NCI-H748 (cell line): ENCODE measurements at regions not wholly inside any gene's neighbourhood (a gene's known extent, or its start where the extent isn't known, plus 50 kb on each side); places are given as distances from the start of the nearest gene placed in this dataset.

Experiments used
- DNase-seq: peaks from one replicate; lab custom pipeline; 2025; ENCODE audit not compliant: unreplicated experiment; lab: John Stamatoyannopoulos, UW

- DNase-seq, result no peak
These were observed 132.8 kb upstream of the TCERG1L start for GRCh38 chr10:131444286-131444685.

- no peak for DNase-seq
These were observed 133.4 kb upstream of the TCERG1L start for GRCh38 chr10:131444862-131445461.

GRCh38 chr10:131445623-131446022, 134.1 kb upstream of the TCERG1L start:
- no peak for DNase-seq

GRCh38 chr10:131446171-131446570, 134.7 kb upstream of the TCERG1L start:
- no peak for DNase-seq

GRCh38 chr10:131448171-131448570, 136.7 kb upstream of the TCERG1L start:
- no peak for DNase-seq

GRCh38 chr10:131448883-131449282, 137.4 kb upstream of the TCERG1L start:
- DNase-seq, result no peak

GRCh38 chr10:131450216-131450765, 138.8 kb upstream of the TCERG1L start:
- DNase-seq, result no peak

- DNase-seq, result no peak
These were observed 140.0 kb upstream of the TCERG1L start for GRCh38 chr10:131451407-131452015.

GRCh38 chr10:131452926-131453720, 141.6 kb upstream of the TCERG1L start:
- DNase-seq, result no peak

- DNase-seq, result peak; percentile 19
These were observed 142.5 kb upstream of the TCERG1L start for GRCh38 chr10:131453721-131454634.

- no peak for DNase-seq
These were observed 144.9 kb upstream of the TCERG1L start for GRCh38 chr10:131456411-131456810.

GRCh38 chr10:131461093-131461492, 149.6 kb upstream of the TCERG1L start:
- DNase-seq, result no peak

- no peak for DNase-seq
These were observed 153.3 kb upstream of the TCERG1L start for GRCh38 chr10:131464789-131465188.

GRCh38 chr10:131469551-131469950, 158.0 kb upstream of the TCERG1L start:
- no peak for DNase-seq

GRCh38 chr10:131473645-131474044, 162.1 kb upstream of the TCERG1L start:
- DNase-seq, result no peak

GRCh38 chr10:131474416-131474815, 162.9 kb upstream of the TCERG1L start:
- no peak for DNase-seq

GRCh38 chr10:131475043-131475442, 163.5 kb upstream of the TCERG1L start:
- DNase-seq, result no peak

GRCh38 chr10:131475803-131476202, 164.3 kb upstream of the TCERG1L start:
- no peak for DNase-seq

- DNase-seq, result no peak
These were observed 166.1 kb upstream of the TCERG1L start for GRCh38 chr10:131477457-131478121.

- no peak for DNase-seq
These were observed 167.0 kb upstream of the TCERG1L start for GRCh38 chr10:131478377-131478989.
